Thyroid gland (tissue), 4 donors: ENCODE measurements at regions not wholly inside any gene's neighbourhood (a gene's known extent, or its start where the extent isn't known, plus 50 kb on each side); places are given as distances from the start of the nearest gene placed in this dataset.

Experiments
- CTCF ChIP-seq, 6 experiments: fragments of 200-600 bp in 3 of 6; fragments of 450-650 bp in 3 of 6; sonication (generic) in 3 of 6; IDR thresholded peaks; one replicate each; pipeline ENCODE4 v1.5.1; 2016 to 2019; ENCODE audit warnings: antibody characterized with exemption in 6 of 6, mild to moderate bottlenecking in 2 of 6, inconsistent platforms in 1 of 6, moderate library complexity in 1 of 6
- POLR2A ChIP-seq, 2 donors: fragments of 450-650 bp; IDR thresholded peaks; one replicate each; pipeline ENCODE4 v1.6.1; 2017; ENCODE audit warnings: antibody characterized with exemption in 2 of 2, mild to moderate bottlenecking in 2 of 2, moderate library complexity in 1 of 2

- no peak for TF ChIP-seq POLR2A (IDR thresholded peaks at IDR 0.05)
- no peak for TF ChIP-seq CTCF (IDR thresholded peaks at IDR 0.05)
These were observed 2750.9 kb downstream of the RPIA start for GRCh38 chr2:91442246-91442905.
